ENCODE measurements at regions not wholly inside any gene's neighbourhood (a gene's known extent, or its start where the extent isn't known, plus 50 kb on each side); places are given as distances from the start of the nearest gene placed in this dataset.

- Histone ChIP-seq H3K9me3 (no peaks in the 10 kb centered on the region), H3K4me3 (no peak overlapping the region), H3K27me3 (peaks cover 8 to 73% of the 10 kb centered on the region in 2 donors), H3K4me1 (peaks cover 0 to 8% of the 10 kb centered on the region in 2 donors), H3K36me3 (no peaks in the 10 kb centered on the region), H3K27ac (no peak overlapping the region)
- DNase-seq (no peak), ATAC-seq (no peak)
- intact Hi-C loops (cut with DNase I): no loop called here
- no peak for TF ChIP-seq CTCF (IDR thresholded peaks at IDR 0.05)
These were observed 130.9 kb upstream of the HSD17B12 start for GRCh38 chr11:43549624-43550023.

GRCh38 chr11:43550714-43551113 lies 129.8 kb upstream of the HSD17B12 start:
- intact Hi-C loops (cut with DNase I): no loop called here
- no peak for ATAC-seq
- H3K4me3 ChIP-seq: no peak overlapping the region
- H3K27me3 ChIP-seq: peaks cover 11 to 81% of the 10 kb centered on the region in 2 donors
- H3K4me1 ChIP-seq: peaks cover 0 to 8% of the 10 kb centered on the region in 2 donors
- no peak for DNase-seq
- no peaks in the 10 kb centered on the region for H3K9me3 ChIP-seq
- no peak for TF ChIP-seq CTCF (IDR thresholded peaks at IDR 0.05)
- no peaks in the 10 kb centered on the region for H3K36me3 ChIP-seq
- no peak overlapping the region for H3K27ac ChIP-seq

GRCh38 chr11:43554148-43554473 lies 126.4 kb upstream of the HSD17B12 start:
- peaks cover 20 to 81% of the 10 kb centered on the region in 2 donors for H3K27me3 ChIP-seq
- intact Hi-C loops (cut with DNase I): no loop called here
- ATAC-seq (no peak), DNase-seq (no peak)
- no peak for TF ChIP-seq CTCF (IDR thresholded peaks at IDR 0.05)
- no peaks in the 10 kb centered on the region for H3K36me3 ChIP-seq
- H3K4me1 ChIP-seq: no peaks in the 10 kb centered on the region
- no peak overlapping the region for H3K4me3 ChIP-seq
- no peak overlapping the region for H3K27ac ChIP-seq
- no peaks in the 10 kb centered on the region for H3K9me3 ChIP-seq

GRCh38 chr11:43555186-43555585 lies 125.4 kb upstream of the HSD17B12 start:
- DNase-seq (no peak), ATAC-seq (no peak)
- H3K27me3 ChIP-seq: peaks cover 29 to 84% of the 10 kb centered on the region in 2 donors
- intact Hi-C loops (cut with DNase I): no loop called here
- H3K4me1 ChIP-seq: no peaks in the 10 kb centered on the region
- H3K36me3 ChIP-seq: no peaks in the 10 kb centered on the region
- H3K27ac ChIP-seq: no peak overlapping the region
- TF ChIP-seq CTCF (IDR thresholded peaks at IDR 0.05): no peak
- no peaks in the 10 kb centered on the region for H3K9me3 ChIP-seq
- no peak overlapping the region for H3K4me3 ChIP-seq

GRCh38 chr11:43555816-43556611 lies 124.5 kb upstream of the HSD17B12 start:
- H3K4me3 ChIP-seq: no peak overlapping the region
- ATAC-seq: peak; percentile 79
- intact Hi-C loops (cut with DNase I): no loop called here
- H3K27ac ChIP-seq: no peak overlapping the region
- no peaks in the 10 kb centered on the region for H3K9me3 ChIP-seq
- no peak for TF ChIP-seq CTCF (IDR thresholded peaks at IDR 0.05)
- H3K27me3 ChIP-seq: peaks cover 30 to 93% of the 10 kb centered on the region in 2 donors
- DNase-seq: peak in 1 of 4 donors; percentile 45
- H3K36me3 ChIP-seq: no peaks in the 10 kb centered on the region
- H3K4me1 ChIP-seq: no peaks in the 10 kb centered on the region

Measured in left lung (tissue), 4 donors.